ENCODE measurements at regions not wholly inside any gene's neighbourhood (a gene's known extent, or its start where the extent isn't known, plus 50 kb on each side); places are given as distances from the start of the nearest gene placed in this dataset.

- Histone ChIP-seq H3K27me3 (ENCODE audit: insufficient read depth, low read depth, severe bottlenecking) (no peaks in the 10 kb centered on the region), H3K9me3 (ENCODE audit: severe bottlenecking) (no peaks in the 10 kb centered on the region), H3K4me3 (ENCODE audit: low read depth, low read length) (no peak overlapping the region), H3K27ac (no peak overlapping the region), H3K36me3 (no peaks in the 10 kb centered on the region)
- TF ChIP-seq CTCF (IDR thresholded peaks at IDR 0.05; ENCODE audit: low read depth, low read length): no peak
- no peak for DNase-seq
Observed at GRCh38 chr3:104178680-104179079, 1188.0 kb upstream of the ALCAM start.

GRCh38 chr3:104180906-104181305 lies 1185.8 kb upstream of the ALCAM start:
- TF ChIP-seq CTCF (IDR thresholded peaks at IDR 0.05; ENCODE audit: low read depth, low read length): no peak
- Histone ChIP-seq H3K4me3 (ENCODE audit: low read depth, low read length) (no peak overlapping the region), H3K36me3 (no peaks in the 10 kb centered on the region), H3K27me3 (ENCODE audit: insufficient read depth, low read depth, severe bottlenecking) (no peaks in the 10 kb centered on the region), H3K9me3 (ENCODE audit: severe bottlenecking) (no peaks in the 10 kb centered on the region), H3K27ac (no peak overlapping the region)
- no peak for DNase-seq

- DNase-seq: no peak
- H3K27ac ChIP-seq: no peak overlapping the region
- H3K27me3 ChIP-seq (ENCODE audit: insufficient read depth, low read depth, severe bottlenecking): no peaks in the 10 kb centered on the region
- no peak for TF ChIP-seq CTCF (IDR thresholded peaks at IDR 0.05; ENCODE audit: low read depth, low read length)
- H3K36me3 ChIP-seq: no peaks in the 10 kb centered on the region
- H3K9me3 ChIP-seq (ENCODE audit: severe bottlenecking): no peaks in the 10 kb centered on the region
- no peak overlapping the region for H3K4me3 ChIP-seq (ENCODE audit: low read depth, low read length)
Observed at GRCh38 chr3:104190681-104191080, 1176.0 kb upstream of the ALCAM start.

GRCh38 chr3:104198131-104198530 lies 1168.6 kb upstream of the ALCAM start:
- no peak for DNase-seq
- no peak for TF ChIP-seq CTCF (IDR thresholded peaks at IDR 0.05; ENCODE audit: low read depth, low read length)
- Histone ChIP-seq H3K4me3 (ENCODE audit: low read depth, low read length) (no peak overlapping the region), H3K9me3 (ENCODE audit: severe bottlenecking) (no peaks in the 10 kb centered on the region), H3K27ac (no peak overlapping the region), H3K36me3 (no peaks in the 10 kb centered on the region), H3K27me3 (ENCODE audit: insufficient read depth, low read depth, severe bottlenecking) (no peaks in the 10 kb centered on the region)

- no peak for TF ChIP-seq CTCF (IDR thresholded peaks at IDR 0.05; ENCODE audit: low read depth, low read length)
- H3K9me3 ChIP-seq (ENCODE audit: severe bottlenecking): no peaks in the 10 kb centered on the region
- H3K36me3 ChIP-seq: no peaks in the 10 kb centered on the region
- H3K27me3 ChIP-seq (ENCODE audit: insufficient read depth, low read depth, severe bottlenecking): no peaks in the 10 kb centered on the region
- no peak for DNase-seq
- H3K27ac ChIP-seq: no peak overlapping the region
- H3K4me3 ChIP-seq (ENCODE audit: low read depth, low read length): no peak overlapping the region
Observed at GRCh38 chr3:104206925-104207324, 1159.8 kb upstream of the ALCAM start.

- no peaks in the 10 kb centered on the region for H3K36me3 ChIP-seq
- no peak for TF ChIP-seq CTCF (IDR thresholded peaks at IDR 0.05; ENCODE audit: low read depth, low read length)
- no peak for DNase-seq
- H3K27ac ChIP-seq: no peak overlapping the region
- H3K27me3 ChIP-seq (ENCODE audit: insufficient read depth, low read depth, severe bottlenecking): no peaks in the 10 kb centered on the region
- no peak overlapping the region for H3K4me3 ChIP-seq (ENCODE audit: low read depth, low read length)
- H3K9me3 ChIP-seq (ENCODE audit: severe bottlenecking): no peaks in the 10 kb centered on the region
Observed at GRCh38 chr3:104214277-104214676, 1152.4 kb upstream of the ALCAM start.
